ENCODE measurements at regions not wholly inside any gene's neighbourhood (a gene's known extent, or its start where the extent isn't known, plus 50 kb on each side); places are given as distances from the start of the nearest gene placed in this dataset.

- no peak for DNase-seq (ENCODE audit: low spot score)
Observed at GRCh38 chr12:61490526-61491498, 769.4 kb upstream of the USP15 start.

- no peak for DNase-seq (ENCODE audit: low spot score)
Observed at GRCh38 chr12:61502179-61502578, 758.0 kb upstream of the USP15 start.

GRCh38 chr12:61504396-61505080, 755.7 kb upstream of the USP15 start:
- no peak for DNase-seq (ENCODE audit: low spot score)

- no peak for DNase-seq (ENCODE audit: low spot score)
Observed at GRCh38 chr12:61513499-61513898, 746.7 kb upstream of the USP15 start.

GRCh38 chr12:61514016-61514415, 746.2 kb upstream of the USP15 start:
- DNase-seq (ENCODE audit: low spot score), result no peak

GRCh38 chr12:61521258-61521657, 738.9 kb upstream of the USP15 start:
- no peak for DNase-seq (ENCODE audit: low spot score)

GRCh38 chr12:61523276-61523992, 736.8 kb upstream of the USP15 start:
- DNase-seq (ENCODE audit: low spot score), result no peak

- DNase-seq (ENCODE audit: low spot score), result no peak
Observed at GRCh38 chr12:61524851-61525250, 735.4 kb upstream of the USP15 start.

GRCh38 chr12:61525331-61525730, 734.9 kb upstream of the USP15 start:
- DNase-seq (ENCODE audit: low spot score), result no peak

GRCh38 chr12:61530456-61530855, 729.7 kb upstream of the USP15 start:
- DNase-seq (ENCODE audit: low spot score), result no peak

GRCh38 chr12:61531195-61531594, 729.0 kb upstream of the USP15 start:
- DNase-seq (ENCODE audit: low spot score), result no peak

- no peak for DNase-seq (ENCODE audit: low spot score)
Observed at GRCh38 chr12:61536117-61536516, 724.1 kb upstream of the USP15 start.

GRCh38 chr12:61536525-61536924, 723.7 kb upstream of the USP15 start:
- DNase-seq (ENCODE audit: low spot score), result no peak

GRCh38 chr12:61538951-61539350, 721.3 kb upstream of the USP15 start:
- no peak for DNase-seq (ENCODE audit: low spot score)

GRCh38 chr12:61542551-61542950, 717.7 kb upstream of the USP15 start:
- DNase-seq (ENCODE audit: low spot score), result no peak

GRCh38 chr12:61546296-61546695, 713.9 kb upstream of the USP15 start:
- no peak for DNase-seq (ENCODE audit: low spot score)

GRCh38 chr12:61553091-61553490, 707.1 kb upstream of the USP15 start:
- DNase-seq (ENCODE audit: low spot score), result no peak

GRCh38 chr12:61554268-61555008, 705.8 kb upstream of the USP15 start:
- no peak for DNase-seq (ENCODE audit: low spot score)

- DNase-seq (ENCODE audit: low spot score), result no peak
Observed at GRCh38 chr12:61563665-61564450, 696.3 kb upstream of the USP15 start.

- no peak for DNase-seq (ENCODE audit: low spot score)
Observed at GRCh38 chr12:61564466-61564865, 695.7 kb upstream of the USP15 start.

- DNase-seq (ENCODE audit: low spot score), result no peak
Observed at GRCh38 chr12:61566183-61566582, 694.0 kb upstream of the USP15 start.

Data from HuH-7 (cell line).